ENCODE measurements at regions not wholly inside any gene's neighbourhood (a gene's known extent, or its start where the extent isn't known, plus 50 kb on each side); places are given as distances from the start of the nearest gene placed in this dataset.
"Not testable (repeated sequence)": the region's sequence is repeated elsewhere in the genome, so short reads cannot be mapped to it uniquely, and the experiment has no call there.

GRCh38 chr10:23754941-23755340 is 316.1 kb downstream of the OTUD1 start:
- no peak for DNase-seq (ENCODE audit: low read depth)

GRCh38 chr10:23755556-23755955 is 316.7 kb downstream of the OTUD1 start:
- DNase-seq (ENCODE audit: low read depth) = no peak

GRCh38 chr10:23768281-23768680 is 329.4 kb downstream of the OTUD1 start:
- DNase-seq (ENCODE audit: low read depth) = no peak

GRCh38 chr10:23777153-23777552 is 338.3 kb downstream of the OTUD1 start:
- no peak for DNase-seq (ENCODE audit: low read depth)

GRCh38 chr10:23779301-23779700 is 340.4 kb downstream of the OTUD1 start:
- DNase-seq (ENCODE audit: low read depth) = no peak

- DNase-seq (ENCODE audit: low read depth) = no peak
Observed at GRCh38 chr10:23780331-23780730, 341.5 kb downstream of the OTUD1 start.

- no peak for DNase-seq (ENCODE audit: low read depth)
Observed at GRCh38 chr10:23786594-23786993, 347.7 kb downstream of the OTUD1 start.

- DNase-seq (ENCODE audit: low read depth) = no peak
Observed at GRCh38 chr10:23793577-23793976, 354.7 kb downstream of the OTUD1 start.

GRCh38 chr10:23797452-23797851 is 358.6 kb downstream of the OTUD1 start:
- peak; percentile 37 for DNase-seq (ENCODE audit: low read depth)

GRCh38 chr10:23804125-23804524 is 365.2 kb downstream of the OTUD1 start:
- no peak for DNase-seq (ENCODE audit: low read depth)

- no peak for DNase-seq (ENCODE audit: low read depth)
Observed at GRCh38 chr10:23813687-23814086, 374.8 kb downstream of the OTUD1 start.

GRCh38 chr10:23818484-23818883 is 379.6 kb downstream of the OTUD1 start:
- DNase-seq (ENCODE audit: low read depth) = no peak

- no peak for DNase-seq (ENCODE audit: low read depth)
Observed at GRCh38 chr10:23820792-23821191, 381.9 kb downstream of the OTUD1 start.

- no peak for DNase-seq (ENCODE audit: low read depth)
Observed at GRCh38 chr10:23824822-23825221, 384.1 kb upstream of the KIAA1217 start.

- DNase-seq (ENCODE audit: low read depth) = no peak
Observed at GRCh38 chr10:23826421-23826820, 382.5 kb upstream of the KIAA1217 start.

- DNase-seq (ENCODE audit: low read depth) = no peak
Observed at GRCh38 chr10:23829556-23829955, 379.4 kb upstream of the KIAA1217 start.

GRCh38 chr10:23834091-23834490 is 374.8 kb upstream of the KIAA1217 start:
- no peak for DNase-seq (ENCODE audit: low read depth)

GRCh38 chr10:23850631-23851030 is 358.3 kb upstream of the KIAA1217 start:
- no peak for DNase-seq (ENCODE audit: low read depth)

- DNase-seq (ENCODE audit: low read depth) = no peak
Observed at GRCh38 chr10:23859598-23859997, 349.3 kb upstream of the KIAA1217 start.

GRCh38 chr10:23864631-23865147 is 344.2 kb upstream of the KIAA1217 start:
- DNase-seq (ENCODE audit: low read depth) = no peak

GRCh38 chr10:23866985-23867384 is 342.0 kb upstream of the KIAA1217 start:
- not testable (repeated sequence) for DNase-seq (ENCODE audit: low read depth)

- DNase-seq (ENCODE audit: low read depth) = no peak
Observed at GRCh38 chr10:23868121-23868520, 340.8 kb upstream of the KIAA1217 start.

- no peak for DNase-seq (ENCODE audit: low read depth)
Observed at GRCh38 chr10:23869548-23869947, 339.4 kb upstream of the KIAA1217 start.

GRCh38 chr10:23869996-23870395 is 338.9 kb upstream of the KIAA1217 start:
- no peak for DNase-seq (ENCODE audit: low read depth)

Data from CMK (cell line).